ENCODE measurements at regions not wholly inside any gene's neighbourhood (a gene's known extent, or its start where the extent isn't known, plus 50 kb on each side); places are given as distances from the start of the nearest gene placed in this dataset.

- TF ChIP-seq CTCF (conservative IDR thresholded peaks at IDR 0.05) (no peak), ZFX (IDR thresholded peaks at IDR 0.05) (no peak)
Observed at GRCh38 chr11:59289356-59290181, 69.1 kb upstream of the OR5AN1 start.

Data from C4-2B (cell line).